Colon (tissue), 2 donors: ENCODE measurements at regions not wholly inside any gene's neighbourhood (a gene's known extent, or its start where the extent isn't known, plus 50 kb on each side); places are given as distances from the start of the nearest gene placed in this dataset.
A peak's percentile ranks its signal among the peaks of the same experiment; 100 is the strongest.

Experiments
- FAIRE-seq: peaks from 2 replicates; lab custom pipeline; 2012; peaks lifted over from hg19 to GRCh38; lab: Jason Lieb, UNC
- donor health status: control.
- donor health status: control.

DNA sequence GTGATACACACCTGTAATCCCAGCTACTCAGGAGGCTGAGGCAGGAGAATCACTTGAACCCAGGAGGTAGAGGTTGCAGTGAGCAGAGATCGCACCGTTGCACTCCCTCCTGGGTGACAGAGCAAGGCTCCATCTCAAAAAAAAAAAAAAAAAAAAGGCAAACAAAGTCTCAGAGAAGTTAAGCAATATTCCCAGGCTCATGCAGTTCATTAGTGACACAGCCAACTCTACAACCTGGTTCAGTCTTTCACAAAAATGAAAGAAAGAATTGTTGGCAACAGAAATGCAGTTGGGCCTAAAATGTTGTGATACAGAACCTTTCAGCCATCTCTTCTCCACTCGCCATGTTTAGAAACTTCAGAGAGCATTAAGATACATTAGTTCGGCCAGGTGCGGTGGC lies 242.1 kb downstream of the LTN1 start:
- FAIRE-seq, result no peak

DNA sequence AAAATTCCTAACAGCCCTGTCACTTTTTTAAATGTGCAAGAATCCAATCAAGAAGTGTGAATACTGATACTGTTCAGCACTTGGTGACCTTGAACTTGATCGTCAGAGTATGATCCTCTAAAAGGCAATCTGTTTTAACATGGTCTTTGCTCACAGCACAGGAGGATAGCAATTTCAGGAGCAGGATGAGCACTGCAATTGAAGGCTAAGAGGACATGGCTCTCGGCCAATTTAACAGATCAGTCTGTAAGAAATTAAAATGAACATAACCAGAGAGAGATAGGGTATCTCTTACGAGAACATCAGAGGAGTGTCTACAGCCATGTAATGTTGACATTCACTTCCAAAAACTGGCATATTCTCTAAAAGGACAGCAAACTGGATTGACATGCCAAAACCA lies 243.1 kb downstream of the LTN1 start:
- FAIRE-seq, result no peak

DNA sequence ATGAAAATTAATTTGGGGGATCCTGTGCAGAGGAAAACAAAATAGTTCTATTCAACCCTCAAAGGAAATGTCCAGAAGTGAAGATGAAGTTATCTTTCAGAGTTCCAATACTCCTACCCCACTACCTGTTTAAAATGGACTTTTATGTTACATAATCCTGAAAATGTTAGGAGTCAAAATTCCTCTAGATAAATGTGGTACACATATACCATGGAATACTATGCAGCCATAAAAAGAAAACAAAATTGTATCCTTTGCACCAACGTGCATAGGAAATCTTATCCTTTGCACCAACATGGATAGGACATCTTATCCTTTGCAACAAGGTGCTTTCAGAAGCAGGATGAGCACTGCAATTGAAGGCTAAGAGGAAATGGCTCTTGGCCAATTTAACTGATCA lies 245.2 kb downstream of the LTN1 start:
- no peak for FAIRE-seq

DNA sequence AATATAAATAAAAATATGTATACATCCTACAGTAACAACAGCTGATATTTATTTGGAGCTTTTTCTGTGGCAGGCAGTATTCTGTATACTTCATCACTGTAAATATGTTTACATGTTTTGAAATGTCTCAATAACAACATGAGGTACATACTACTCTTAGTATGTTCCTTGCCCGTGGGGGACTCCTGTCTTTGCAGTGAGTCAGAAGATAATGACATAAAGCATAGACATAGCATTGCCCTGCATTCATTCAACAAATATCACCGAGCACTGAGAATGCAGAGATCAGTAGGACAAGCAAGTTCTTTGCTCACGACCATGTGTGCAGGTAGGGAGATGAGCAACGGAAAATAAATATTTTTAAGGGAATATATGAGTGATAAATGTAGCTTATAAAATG lies 246.5 kb downstream of the LTN1 start:
- FAIRE-seq, result no peak

DNA sequence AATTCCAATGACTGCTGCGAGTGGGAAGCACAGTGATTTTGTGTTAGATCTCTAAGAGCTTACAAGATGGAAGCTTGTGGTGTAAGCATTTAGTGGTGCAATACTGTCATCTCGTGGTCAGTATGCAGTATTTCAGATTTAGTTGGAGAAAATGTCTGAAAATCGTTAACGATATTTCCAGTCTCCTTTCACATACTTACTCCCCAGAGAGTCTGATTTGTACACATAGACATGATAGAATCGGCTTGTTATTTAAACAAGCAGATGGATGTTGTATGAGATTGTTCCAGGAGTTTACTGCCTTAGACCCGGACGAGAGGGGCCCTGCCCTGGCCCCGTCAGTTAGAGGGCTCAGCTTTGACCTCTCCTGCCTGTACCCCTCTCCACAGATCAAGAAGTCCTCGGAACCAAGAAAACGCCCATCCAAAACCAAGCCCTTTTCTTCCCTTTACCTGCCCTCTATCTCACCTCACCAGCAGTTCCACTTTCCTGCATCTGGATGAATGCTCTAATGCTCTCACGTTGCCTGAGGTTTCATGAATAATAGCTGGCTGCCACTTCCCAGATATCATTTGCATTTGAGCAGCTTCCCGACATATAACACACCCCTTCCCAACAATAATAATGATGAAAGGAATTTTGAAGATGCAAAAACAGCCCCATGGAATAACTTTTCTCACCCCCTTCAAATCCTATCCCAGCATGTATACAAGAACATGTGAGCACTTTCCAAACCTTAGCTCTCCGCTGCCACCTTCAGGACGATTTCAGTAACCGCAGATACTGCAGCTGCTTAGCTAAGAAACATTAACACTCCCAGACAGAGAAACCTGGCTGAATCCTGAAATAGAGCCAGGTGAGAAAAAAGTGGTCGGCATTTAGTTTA lies 247.3 kb downstream of the LTN1 start:
- FAIRE-seq, result peak; percentile 77

DNA sequence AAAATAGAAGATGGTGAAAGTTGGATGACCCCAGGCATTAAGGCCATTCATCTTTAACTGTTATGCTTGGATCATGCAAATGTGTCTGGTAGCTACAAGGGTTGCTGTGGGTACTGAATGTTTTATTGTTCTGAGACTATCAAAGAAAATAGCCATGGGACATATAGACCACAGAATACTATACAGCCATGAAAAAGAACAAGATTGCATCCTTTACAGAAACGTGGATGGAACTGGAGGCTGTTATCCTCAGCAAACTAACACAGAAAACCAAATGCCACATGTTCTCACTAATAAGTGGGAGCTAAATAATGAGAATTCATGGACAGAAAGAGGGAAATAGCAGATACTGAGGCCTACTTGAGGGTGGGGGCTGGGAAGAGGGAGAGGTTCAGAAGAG lies 249.0 kb downstream of the LTN1 start:
- FAIRE-seq, result no peak

DNA sequence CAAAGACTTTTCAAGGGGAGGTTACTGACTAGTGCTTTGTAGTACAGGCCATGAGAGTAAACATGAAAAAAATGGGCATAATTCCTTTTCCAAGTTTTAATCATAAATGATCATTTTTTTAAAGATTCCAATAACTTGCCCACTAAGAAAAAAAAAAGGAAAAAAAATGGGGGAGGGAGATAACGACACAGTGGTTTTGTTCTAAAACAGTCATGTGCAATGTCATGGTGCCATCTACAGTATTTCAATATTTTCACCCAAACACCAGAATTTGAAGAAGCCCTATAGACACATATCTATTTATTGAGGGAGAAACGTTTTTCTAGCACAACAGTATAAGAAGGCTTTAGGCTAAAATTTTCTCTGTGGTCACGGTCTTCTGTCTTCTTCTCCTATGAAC lies 250.2 kb downstream of the LTN1 start:
- no peak for FAIRE-seq

DNA sequence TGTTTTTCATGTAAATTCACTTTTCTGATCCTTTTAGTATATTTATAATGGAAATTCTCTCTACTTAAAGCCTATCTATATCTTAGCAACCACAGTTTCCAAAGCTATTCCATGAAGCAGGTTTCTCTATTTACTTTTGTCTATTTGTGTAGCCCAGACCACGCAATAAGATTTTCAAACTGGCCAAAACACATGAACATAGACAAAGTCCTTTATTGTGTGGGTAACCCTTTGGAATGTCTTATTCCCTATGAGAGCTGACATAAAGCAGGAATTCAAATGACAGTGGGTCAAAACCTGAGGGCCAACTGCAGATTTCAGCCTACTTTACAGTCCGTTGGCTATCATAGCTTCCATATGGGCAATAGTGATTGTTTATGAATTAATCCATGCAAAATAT lies 252.6 kb downstream of the LTN1 start:
- FAIRE-seq, result no peak

DNA sequence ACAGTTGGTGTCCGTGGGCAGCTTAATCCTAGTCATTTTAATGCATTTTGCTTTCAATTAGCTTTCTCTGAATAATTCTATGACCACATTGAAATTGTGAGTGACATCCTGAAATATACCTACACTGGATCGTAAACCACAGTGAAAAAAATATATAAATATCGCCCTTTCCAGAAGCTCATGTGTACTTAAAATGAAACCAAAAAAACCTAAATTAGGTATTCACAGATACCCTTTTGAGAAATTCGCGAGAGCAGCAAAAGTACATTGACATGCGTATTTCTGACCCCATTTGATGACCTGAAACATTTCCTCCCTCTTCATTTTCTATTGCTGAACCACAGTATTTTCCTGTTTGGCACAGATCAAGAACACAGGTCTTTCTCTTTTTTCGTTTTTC lies 253.8 kb downstream of the LTN1 start:
- no peak for FAIRE-seq

DNA sequence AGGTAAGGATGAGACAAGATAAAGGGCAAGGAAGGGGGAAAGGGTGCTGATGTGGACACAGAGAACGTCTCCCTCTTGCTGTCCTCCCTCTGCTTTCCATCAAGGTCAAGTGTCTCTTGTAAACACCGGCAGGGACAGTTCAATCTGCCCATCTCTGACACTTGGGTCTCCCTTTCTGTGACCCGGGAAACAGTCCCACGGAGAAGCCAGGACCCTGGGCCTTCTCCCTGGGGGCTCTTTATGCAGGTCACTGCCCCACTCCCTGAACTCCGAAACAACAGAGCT lies 254.3 kb downstream of the LTN1 start:
- no peak for FAIRE-seq

DNA sequence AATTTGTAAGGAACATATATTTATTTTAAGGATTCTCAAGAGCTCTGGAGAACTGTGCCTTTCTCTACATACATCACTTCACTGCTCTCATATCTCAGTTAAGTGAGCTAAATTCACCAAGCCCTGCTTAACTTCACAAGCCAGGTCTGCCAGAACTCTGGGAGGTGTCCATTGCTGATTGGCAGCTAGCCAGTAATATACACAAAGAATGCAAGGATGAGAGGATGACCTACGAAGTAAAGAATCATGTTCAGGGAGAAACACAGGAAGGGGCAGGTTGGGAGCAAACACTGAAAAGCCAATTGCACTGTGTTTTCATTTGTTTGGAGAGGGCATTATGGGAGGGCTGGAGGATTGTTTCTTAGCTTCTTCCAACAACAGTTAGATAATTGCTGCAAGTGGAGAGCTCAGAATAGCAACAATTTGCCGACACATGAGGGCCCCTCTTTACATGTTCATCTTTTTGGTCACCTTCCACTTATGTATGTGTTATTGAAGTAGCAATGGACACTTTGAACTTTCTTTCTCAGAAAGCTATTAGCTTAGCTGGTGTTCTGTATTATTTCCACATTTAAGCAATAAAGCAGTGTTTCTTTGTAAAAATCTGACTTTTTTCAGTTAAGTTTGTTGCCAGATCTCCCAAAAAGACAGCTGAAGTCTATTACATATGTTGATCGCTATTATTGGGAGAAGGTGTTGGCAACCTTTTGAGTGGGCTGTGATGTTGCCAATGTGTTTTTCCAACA lies 254.8 kb downstream of the LTN1 start:
- no peak for FAIRE-seq

DNA sequence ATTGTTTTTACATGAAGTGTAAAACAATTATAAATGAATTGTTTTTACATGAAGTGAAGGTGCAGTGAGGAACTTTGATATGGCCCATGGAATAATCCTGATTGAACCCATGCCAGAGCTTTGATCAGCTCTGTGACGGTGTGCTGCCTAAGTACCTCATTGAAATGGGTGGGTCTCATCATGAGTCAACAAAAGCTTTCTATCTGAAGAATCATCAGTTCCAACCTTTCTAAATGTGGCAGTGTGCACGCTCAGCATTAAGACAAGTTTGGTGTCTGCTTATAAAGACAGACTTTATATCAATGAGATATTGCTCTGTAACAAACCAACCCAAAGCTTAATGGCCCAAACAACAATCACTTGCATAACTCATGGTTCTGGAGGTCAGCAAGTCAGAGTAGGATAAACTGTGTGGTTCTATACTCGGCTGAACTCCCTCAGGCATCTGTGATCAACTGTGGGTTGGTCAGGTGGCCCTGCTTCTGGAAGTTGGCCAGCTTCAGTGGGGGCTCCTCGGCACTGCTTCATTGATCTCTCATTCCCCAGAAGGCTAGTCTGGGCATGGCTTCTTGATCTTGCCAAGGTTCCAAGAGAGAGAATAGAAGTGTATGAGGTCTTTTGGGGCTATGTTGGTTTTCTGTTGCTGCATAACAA lies 258.0 kb downstream of the LTN1 start:
- no peak for FAIRE-seq

DNA sequence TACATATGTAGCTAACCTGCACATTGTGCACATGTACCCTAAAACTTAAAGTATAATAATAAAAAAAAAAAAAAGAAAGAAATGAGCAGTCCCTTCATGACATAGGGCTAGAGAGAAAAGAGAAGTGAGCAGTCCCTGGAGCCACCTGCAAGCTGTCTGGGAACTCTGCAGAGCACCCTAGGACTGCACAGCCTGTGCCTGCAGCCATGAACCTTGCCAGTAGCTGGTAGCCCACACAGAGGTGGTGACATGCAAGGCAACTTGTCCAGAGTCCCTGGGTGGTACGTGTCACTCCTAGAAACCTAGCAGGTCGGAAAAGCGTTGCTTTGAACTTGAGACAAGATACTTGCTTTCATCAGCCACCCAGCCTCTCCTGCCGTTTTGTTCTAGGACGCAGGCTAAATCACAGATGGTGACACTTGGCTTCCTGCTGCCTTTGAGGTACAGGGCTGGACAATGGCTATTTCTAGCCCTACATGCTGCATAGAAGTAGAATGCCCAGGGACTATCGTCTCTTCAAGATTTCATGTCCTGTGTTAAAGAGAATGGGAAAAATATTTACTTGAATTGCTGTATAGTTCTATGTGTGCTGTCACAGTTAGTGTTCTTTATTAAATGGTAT lies 260.9 kb downstream of the LTN1 start:
- no peak for FAIRE-seq

DNA sequence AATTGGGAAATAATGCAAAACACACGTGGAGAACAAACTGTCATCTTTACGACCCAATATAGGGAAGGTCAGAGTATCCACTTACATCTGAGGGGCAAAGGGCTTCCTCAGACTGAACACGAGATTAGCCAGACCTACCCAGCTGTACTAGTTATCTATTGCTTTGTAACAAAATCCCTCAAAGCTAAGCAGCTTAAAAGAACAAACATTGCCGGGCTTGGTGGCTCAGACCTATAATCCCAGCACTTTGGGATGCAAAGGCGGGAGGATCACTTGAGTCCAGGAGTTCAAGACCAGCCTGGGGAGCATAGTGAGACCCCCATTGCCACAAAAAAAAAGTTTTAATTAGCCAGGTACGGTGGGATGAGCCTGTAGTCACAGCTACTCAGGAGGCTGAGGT lies 262.8 kb downstream of the LTN1 start:
- no peak for FAIRE-seq

DNA sequence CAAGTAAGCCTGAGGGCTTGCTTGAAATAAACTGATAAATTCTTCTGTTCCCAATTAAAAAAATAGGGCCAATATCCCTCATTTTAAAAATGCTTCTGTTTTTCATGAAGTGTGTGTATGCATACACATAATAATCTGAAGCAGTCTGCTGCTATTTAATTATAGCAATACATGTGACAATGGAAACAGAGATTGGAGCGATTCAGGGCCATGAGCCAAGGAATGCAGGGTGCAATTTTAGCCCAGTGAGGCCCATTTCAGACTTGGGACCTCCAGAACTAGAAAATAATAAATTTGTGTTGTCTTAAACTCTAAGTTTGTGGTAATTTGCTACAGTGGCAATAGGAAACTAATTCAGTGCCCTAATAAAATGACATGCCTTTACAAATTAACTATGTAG lies 264.9 kb downstream of the LTN1 start:
- FAIRE-seq, result no peak

DNA sequence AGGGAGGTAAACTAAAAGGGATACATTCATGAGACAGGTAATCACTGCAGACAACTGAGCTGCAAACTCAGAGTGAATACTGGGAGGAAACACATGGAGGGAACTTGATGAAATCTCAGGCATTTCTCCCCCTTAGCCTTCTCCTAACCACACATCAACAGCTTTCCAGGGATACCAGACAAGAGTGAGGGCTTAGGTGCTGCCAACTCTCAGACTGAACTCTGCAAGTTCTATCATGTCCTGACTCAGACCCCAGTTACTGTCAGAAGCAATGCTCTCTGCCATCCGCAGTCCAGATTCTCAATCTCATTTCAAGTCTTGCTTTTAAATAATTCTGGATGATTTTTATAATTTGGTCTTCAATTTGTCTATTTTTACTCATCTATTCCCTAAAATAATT lies 267.3 kb downstream of the LTN1 start:
- no peak for FAIRE-seq

DNA sequence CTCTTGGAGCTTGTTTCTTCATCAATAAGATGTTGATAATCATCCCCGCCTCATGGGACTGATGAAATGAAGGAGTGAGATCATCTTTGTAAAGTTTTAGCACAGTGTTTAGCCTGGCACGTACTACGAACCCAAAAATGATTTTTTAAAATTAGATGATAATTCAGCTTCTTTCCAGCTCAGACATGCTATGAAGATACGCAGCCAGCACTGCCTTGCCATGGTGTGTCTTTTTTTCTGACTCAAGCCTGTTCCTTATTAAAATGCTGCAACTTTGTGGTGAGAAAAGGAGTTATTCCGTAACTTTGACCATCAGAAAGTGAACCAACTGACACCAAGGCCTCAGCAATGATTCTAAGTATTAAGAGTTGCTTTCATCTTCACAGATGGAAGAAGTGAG lies 269.0 kb downstream of the LTN1 start:
- FAIRE-seq, result no peak

DNA sequence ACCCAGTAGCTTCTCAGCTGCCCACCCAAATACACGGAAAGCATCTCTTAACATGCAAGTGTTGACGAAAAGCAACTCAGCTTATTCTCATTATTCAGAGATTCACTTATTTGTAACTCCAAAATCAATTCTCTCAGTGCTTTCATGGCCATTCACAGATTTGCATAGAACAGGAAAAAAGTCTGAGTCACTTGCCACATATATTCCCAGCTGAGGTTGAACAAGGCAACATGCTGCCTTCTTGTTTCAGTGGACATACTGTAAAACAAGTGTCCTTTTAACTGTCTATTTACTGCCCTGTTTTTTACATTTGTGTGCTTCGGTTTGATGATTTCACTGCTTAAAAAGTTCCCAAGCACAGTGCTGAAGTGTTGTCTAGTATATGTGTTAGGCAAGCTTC lies 273.0 kb downstream of the LTN1 start:
- no peak for FAIRE-seq

DNA sequence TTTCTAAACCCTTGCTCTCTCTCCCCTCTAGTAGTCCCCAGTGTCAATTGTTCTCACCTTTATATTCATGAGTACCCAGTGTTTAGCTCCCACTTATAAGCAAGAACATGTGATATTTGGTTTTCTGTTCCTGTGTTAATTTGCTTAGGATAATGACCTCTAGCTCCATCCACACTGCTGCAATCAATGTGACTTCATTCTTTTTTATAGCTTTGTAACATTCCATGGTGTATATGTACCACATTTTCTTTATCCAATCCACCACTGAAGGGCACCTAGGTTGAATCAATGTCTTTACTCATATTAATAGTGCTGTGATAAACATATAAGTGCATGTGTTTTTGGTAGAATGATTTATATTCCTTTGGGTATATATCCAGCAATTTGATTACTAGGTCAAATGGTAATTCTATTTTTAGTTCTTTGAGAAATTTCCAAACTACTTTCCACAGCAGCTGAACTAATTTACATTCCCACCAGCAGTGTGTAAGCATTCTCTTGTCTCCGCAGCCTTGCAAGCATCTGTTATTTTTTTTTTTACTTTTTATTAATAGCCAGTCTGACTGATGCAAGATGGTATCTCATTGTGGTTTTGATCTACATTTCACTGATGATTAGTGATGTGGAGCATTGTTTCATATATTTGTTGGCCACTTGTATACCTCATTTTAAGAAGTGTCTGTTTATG lies 277.8 kb downstream of the LTN1 start:
- FAIRE-seq, result no peak

DNA sequence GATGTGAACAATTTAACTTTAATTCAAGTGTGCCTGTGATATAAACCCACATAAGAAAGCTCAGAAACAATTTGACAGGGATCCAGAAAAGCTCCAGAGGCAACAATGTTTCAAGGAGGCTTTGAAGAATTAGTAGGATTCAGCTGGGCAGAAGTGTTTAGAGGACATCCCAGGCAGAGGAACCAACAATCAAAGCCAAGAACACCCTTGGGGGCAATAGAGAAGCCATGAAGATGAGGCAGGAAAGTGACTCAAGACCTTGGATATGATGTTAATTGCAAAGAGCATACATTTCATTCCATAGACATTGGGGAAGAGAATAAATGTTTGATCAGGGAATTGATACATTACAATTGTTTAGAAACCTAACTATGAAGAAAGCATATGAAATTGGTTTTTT lies 280.3 kb downstream of the LTN1 start:
- no peak for FAIRE-seq

DNA sequence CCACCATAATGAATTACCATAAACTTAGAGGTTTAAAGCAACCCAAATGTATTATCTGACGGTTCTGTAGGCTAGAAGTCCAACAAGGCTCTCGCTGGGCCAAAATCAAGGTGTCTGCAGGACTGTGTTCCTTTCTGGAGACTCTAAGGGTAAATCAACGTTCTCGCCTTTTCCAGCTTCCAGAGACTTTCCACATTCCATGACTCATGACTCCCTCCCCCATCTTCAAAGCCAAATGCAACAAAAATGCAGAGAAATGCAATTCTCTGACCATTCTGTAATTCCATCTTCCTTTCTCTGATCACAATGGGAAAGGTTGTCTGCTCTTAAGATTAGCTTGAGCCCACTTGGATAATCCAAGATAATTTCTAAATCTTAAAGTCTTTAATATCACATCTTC lies 287.1 kb downstream of the LTN1 start:
- no peak for FAIRE-seq

DNA sequence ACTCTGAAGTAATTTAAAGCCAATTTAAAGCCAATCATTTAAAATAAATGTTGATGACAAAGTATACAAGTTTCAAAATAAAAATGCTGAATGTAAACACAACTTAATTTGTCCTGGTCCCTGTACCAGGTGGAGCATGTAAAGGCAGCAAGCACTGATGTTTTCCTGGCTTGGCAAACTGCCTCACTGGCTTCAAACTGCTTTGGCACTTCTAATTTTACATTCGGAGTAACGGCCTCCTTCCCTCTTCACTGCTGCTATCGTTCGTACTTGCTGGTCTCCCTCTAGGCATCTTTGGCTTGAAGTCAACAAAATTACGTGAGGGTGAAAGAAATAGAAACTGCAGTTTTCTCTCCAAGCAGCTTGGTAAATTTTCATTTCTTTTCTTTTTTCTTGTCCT lies 287.9 kb downstream of the LTN1 start:
- no peak for FAIRE-seq
